ENCODE measurements at regions not wholly inside any gene's neighbourhood (a gene's known extent, or its start where the extent isn't known, plus 50 kb on each side); places are given as distances from the start of the nearest gene placed in this dataset.

GRCh38 chr16:49021136-49021535 is 260.5 kb downstream of the CBLN1 start:
- DNase-seq, result no peak

- no peak for DNase-seq
These were observed 261.2 kb downstream of the CBLN1 start for GRCh38 chr16:49020436-49020835.

- no peak for DNase-seq
These were observed 261.8 kb downstream of the CBLN1 start for GRCh38 chr16:49019831-49020230.

- no peak for DNase-seq
These were observed 262.5 kb downstream of the CBLN1 start for GRCh38 chr16:49019081-49019633.

- DNase-seq, result no peak
These were observed 263.2 kb downstream of the CBLN1 start for GRCh38 chr16:49018259-49018931.

- no peak for DNase-seq
These were observed 264.1 kb downstream of the CBLN1 start for GRCh38 chr16:49017501-49017900.

GRCh38 chr16:49016461-49016860 is 265.2 kb downstream of the CBLN1 start:
- DNase-seq, result no peak

- DNase-seq, result no peak
These were observed 266.4 kb downstream of the CBLN1 start for GRCh38 chr16:49015225-49015592.

- no peak for DNase-seq
These were observed 267.1 kb downstream of the CBLN1 start for GRCh38 chr16:49014277-49015224.

GRCh38 chr16:49013727-49014080 is 267.9 kb downstream of the CBLN1 start:
- DNase-seq, result no peak

GRCh38 chr16:49012961-49013726 is 268.5 kb downstream of the CBLN1 start:
- no peak for DNase-seq

- DNase-seq, result no peak
These were observed 269.7 kb downstream of the CBLN1 start for GRCh38 chr16:49011901-49012300.

- DNase-seq, result no peak
These were observed 270.8 kb downstream of the CBLN1 start for GRCh38 chr16:49010879-49011278.

- DNase-seq, result no peak
These were observed 271.2 kb downstream of the CBLN1 start for GRCh38 chr16:49010396-49010795.

- DNase-seq, result no peak
These were observed 272.4 kb downstream of the CBLN1 start for GRCh38 chr16:49009204-49009603.

GRCh38 chr16:49003992-49004391 is 277.6 kb downstream of the CBLN1 start:
- DNase-seq, result no peak

- DNase-seq, result no peak
These were observed 278.6 kb downstream of the CBLN1 start for GRCh38 chr16:49003022-49003421.

GRCh38 chr16:49000594-49000993 is 281.0 kb downstream of the CBLN1 start:
- DNase-seq, result no peak

GRCh38 chr16:48999508-48999907 is 282.1 kb downstream of the CBLN1 start:
- DNase-seq, result no peak

GRCh38 chr16:48999044-48999443 is 282.6 kb downstream of the CBLN1 start:
- DNase-seq, result no peak

GRCh38 chr16:48997946-48998345 is 283.7 kb downstream of the CBLN1 start:
- DNase-seq, result no peak

GRCh38 chr16:48997081-48997615 is 284.5 kb downstream of the CBLN1 start:
- no peak for DNase-seq

- no peak for DNase-seq
These were observed 303.1 kb downstream of the CBLN1 start for GRCh38 chr16:48978501-48978900.
